Body of pancreas (tissue), 4 donors: ENCODE measurements at regions not wholly inside any gene's neighbourhood (a gene's known extent, or its start where the extent isn't known, plus 50 kb on each side); places are given as distances from the start of the nearest gene placed in this dataset.

ENCODE experiments used
- ATAC-seq: fragments of 150-250 bp; one replicate; pipeline ENCODE4 v1.9.1; 2016
- DNase-seq, 4 donors: peaks; one replicate each; pipeline ENCODE4 v3.0.0-alpha.2; 2019
- H3K27ac ChIP-seq, 4 donors: fragments of 200-600 bp; sonication (generic); 1 replicate in 3 of 4; 2 replicates in 1 of 4; pipeline versions ENCODE4 v1.5.1 to v1.6.1; 2016 to 2019; ENCODE audit warnings: mild to moderate bottlenecking in 1 of 4, mixed read lengths in 1 of 4, moderate library complexity in 1 of 4
- H3K27me3 ChIP-seq, 2 donors: fragments of 200-600 bp; sonication (generic); one replicate each; pipeline ENCODE4 v1.6.0; 2016; ENCODE audit warnings: mild to moderate bottlenecking in 1 of 2
- H3K36me3 ChIP-seq, 2 donors: fragments of 200-600 bp; sonication (generic); replicated peaks in 1 of 2; 2 replicates each; pipeline ENCODE4 v1.5.1; 2016; ENCODE audit warnings: low read depth in 2 of 2; ENCODE audit not compliant: insufficient read depth in 1 of 2
- H3K4me1 ChIP-seq: fragments of 200-600 bp; sonication (generic); one replicate; pipeline ENCODE4 v1.6.0; 2016
- H3K4me3 ChIP-seq, 2 donors: fragments of 200-600 bp; sonication (generic); 1 replicate in 1 of 2; 2 replicates in 1 of 2; pipeline ENCODE4 v1.5.1; 2016 to 2019
- H3K9me3 ChIP-seq, 3 donors: fragments of 200-600 bp; sonication (generic); 1 replicate in 2 of 3; 2 replicates in 1 of 3; pipeline ENCODE4 v1.5.1; 2016
- POLR2A ChIP-seq, 3 donors: fragments of 450-650 bp; IDR thresholded peaks; one replicate each; pipeline ENCODE4 v1.6.1; 2016; ENCODE audit warnings: antibody characterized with exemption in 3 of 3, mild to moderate bottlenecking in 2 of 3
- WGBS, 2 donors: methylation state at CpG; one replicate each; pipeline ENCODE4 v1.1.5; 2017; 5-methylcytosine and 5-hydroxymethylcytosine counted together
- intact Hi-C: fragments of 100-400 bp; cut with DNase I; formaldehyde crosslinking; loops from one replicate; pipeline ENCODE4 v1.15.1; 2023
- TF ChIP-seq, protein P1 (sequence below), 7 experiments: fragments of 450-650 bp in 4 of 7; fragments of 200-600 bp in 3 of 7; sonication (generic) in 3 of 7; IDR thresholded peaks; one replicate each; pipeline ENCODE4 v1.5.1; 2016 to 2019; ENCODE audit warnings: antibody characterized with exemption in 7 of 7

DNA sequence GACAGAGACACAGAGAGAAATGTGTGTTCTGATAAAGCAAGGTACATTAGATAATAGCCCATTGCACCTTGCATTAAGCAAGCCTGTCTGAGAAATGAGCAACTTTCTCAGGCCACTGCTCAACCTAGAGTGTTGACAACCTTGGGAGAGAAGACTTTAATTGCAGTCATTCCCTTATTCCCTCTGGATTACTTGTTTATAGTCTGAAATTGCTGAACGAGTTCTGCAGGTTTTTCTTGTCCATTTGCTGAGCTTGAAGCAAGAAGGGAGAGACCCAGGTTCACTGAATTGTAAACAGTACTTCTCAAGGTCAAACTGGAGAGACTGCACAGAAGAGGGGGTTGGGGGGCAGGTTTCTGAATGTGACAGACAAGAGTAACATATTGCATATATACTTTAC, 159.4 kb upstream of the PLEKHG7 start:
- no peaks in the 10 kb centered on the region for H3K36me3 ChIP-seq
- H3K9me3 ChIP-seq = no peaks in the 10 kb centered on the region
- H3K27me3 ChIP-seq = no peaks in the 10 kb centered on the region
- peaks cover 98% of the 10 kb centered on the region for H3K4me1 ChIP-seq
- peak overlapping the region; percentile 84 to 91 (median 85) for H3K27ac ChIP-seq
- ATAC-seq (peak; percentile 70), DNase-seq (peak; percentile 63 to 89 (median 74))
- intact Hi-C loops = no loop called here
- 0 to 6% methylated on average over 1 of the region's 1 CpG for WGBS, 2 donors
- H3K4me3 ChIP-seq = no peak overlapping the region
- TF ChIP-seq, protein P1, sequence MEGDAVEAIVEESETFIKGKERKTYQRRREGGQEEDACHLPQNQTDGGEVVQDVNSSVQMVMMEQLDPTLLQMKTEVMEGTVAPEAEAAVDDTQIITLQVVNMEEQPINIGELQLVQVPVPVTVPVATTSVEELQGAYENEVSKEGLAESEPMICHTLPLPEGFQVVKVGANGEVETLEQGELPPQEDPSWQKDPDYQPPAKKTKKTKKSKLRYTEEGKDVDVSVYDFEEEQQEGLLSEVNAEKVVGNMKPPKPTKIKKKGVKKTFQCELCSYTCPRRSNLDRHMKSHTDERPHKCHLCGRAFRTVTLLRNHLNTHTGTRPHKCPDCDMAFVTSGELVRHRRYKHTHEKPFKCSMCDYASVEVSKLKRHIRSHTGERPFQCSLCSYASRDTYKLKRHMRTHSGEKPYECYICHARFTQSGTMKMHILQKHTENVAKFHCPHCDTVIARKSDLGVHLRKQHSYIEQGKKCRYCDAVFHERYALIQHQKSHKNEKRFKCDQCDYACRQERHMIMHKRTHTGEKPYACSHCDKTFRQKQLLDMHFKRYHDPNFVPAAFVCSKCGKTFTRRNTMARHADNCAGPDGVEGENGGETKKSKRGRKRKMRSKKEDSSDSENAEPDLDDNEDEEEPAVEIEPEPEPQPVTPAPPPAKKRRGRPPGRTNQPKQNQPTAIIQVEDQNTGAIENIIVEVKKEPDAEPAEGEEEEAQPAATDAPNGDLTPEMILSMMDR (IDR thresholded peaks at IDR 0.05) = no peak
- peak in 2 of 3 donors; percentile 20 to 50 for TF ChIP-seq POLR2A (IDR thresholded peaks at IDR 0.05)

DNA sequence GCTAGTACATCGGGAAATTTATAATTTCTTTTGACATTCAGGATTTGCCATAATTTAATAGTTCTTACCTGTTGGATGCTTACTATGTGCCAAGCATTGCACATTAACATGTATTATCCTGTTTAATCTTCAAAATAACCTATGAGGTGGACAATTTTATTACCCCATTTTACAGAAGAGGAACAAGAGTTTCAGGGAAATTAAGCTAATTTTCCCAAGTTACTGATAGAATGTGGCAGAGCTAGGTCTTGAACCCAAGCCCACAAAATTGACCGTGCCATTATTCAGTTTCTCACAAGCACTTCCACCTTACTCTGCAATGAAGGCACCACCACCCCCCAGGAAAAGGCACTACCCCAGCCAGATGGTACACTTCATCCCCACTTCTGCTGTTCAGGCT, 161.1 kb upstream of the PLEKHG7 start:
- H3K9me3 ChIP-seq = no peaks in the 10 kb centered on the region
- H3K4me1 ChIP-seq = peaks cover 83% of the 10 kb centered on the region
- TF ChIP-seq POLR2A (IDR thresholded peaks at IDR 0.05) = no peak
- TF ChIP-seq, protein P1 (IDR thresholded peaks at IDR 0.05) = no peak
- ATAC-seq (no peak), DNase-seq (no peak)
- H3K27me3 ChIP-seq = no peaks in the 10 kb centered on the region
- no peak overlapping the region for H3K4me3 ChIP-seq
- H3K36me3 ChIP-seq = no peaks in the 10 kb centered on the region
- intact Hi-C loops = no loop called here
- WGBS, 2 donors = 82 to 93% methylated on average over 2 of the region's 2 CpGs
- peak overlapping the region; percentile 45 to 91 (median 84) for H3K27ac ChIP-seq

DNA sequence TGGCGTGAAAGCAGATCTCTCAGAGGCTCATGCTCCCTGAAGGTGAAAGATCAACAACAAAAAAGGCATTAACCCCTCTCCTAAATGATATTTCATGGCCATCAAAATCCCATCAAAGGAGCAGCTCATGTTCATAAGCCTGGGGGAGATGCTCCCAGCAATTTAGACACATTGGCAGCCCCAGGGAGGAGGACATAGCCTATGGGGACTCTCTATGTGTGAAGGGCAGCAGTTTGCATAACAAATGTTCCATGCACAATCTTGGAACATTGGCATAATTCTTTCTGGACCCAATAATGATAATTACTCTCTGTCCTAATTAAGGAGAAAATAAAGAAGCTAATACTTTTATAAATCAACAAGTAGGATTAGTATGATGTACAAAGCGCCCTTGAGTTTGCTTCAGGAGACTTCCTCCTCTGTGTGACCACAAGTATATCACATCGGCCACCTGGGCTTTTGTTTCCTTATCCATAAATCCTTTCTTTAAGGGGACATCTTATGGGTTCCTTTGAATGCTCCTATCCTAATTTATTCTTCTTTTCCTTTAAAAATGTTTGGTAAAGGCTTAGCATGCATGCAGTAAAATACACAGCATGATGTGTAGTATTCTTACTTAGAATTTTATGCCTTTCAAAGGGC, 161.9 kb upstream of the PLEKHG7 start:
- Histone ChIP-seq H3K4me1 (peaks cover 75% of the 10 kb centered on the region), H3K27ac (peak overlapping the region; percentile 65 to 91 (median 84)), H3K4me3 (no peak overlapping the region), H3K9me3 (no peaks in the 10 kb centered on the region), H3K27me3 (no peaks in the 10 kb centered on the region), H3K36me3 (no peaks in the 10 kb centered on the region)
- TF ChIP-seq, protein P1 (IDR thresholded peaks at IDR 0.05) = no peak
- TF ChIP-seq POLR2A (IDR thresholded peaks at IDR 0.05) = no peak
- no peak for ATAC-seq
- 56 to 58% methylated on average over 3 of the region's 3 CpGs for WGBS, 2 donors
- no peak for DNase-seq
- intact Hi-C loops = no loop called here

DNA sequence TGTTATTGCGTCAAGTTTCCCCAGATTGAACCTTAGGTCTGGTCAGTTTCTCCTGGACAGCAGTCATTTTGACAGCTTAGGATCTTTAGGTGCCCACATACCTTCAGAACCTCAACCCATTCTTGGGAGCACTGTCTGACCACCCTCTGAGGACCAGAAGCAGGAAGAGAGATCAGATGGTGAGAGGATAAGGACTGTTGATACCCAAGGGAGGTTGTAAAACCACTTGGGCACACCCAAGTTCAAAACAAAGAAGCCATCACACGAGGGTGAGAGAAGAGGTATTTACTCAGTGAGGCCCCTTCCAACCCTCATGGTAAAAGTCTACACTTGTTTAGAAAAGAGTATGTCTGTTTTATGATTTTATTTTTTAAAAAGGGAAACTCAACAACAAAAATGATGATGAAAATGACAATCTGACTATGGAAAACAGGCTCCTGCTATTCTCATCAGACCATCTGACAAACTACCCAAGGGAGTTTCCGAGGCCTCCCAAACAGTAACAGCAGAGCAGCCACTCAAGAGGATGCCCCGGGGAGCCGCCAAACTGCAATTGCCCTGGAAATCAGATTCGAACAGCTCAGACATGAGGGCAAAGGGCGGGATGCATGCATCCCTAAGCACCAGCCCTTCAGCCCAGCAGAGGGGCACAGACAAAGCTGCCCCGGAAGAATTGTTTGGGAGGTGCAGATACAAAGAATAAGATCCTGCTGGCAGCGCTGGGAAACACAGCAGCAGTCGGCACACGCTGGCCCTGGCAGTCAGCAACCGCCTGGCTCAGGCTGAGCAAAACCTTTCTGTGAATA, 162.6 kb upstream of the PLEKHG7 start:
- Histone ChIP-seq H3K4me3 (no peak overlapping the region), H3K4me1 (peaks cover 70% of the 10 kb centered on the region), H3K9me3 (no peaks in the 10 kb centered on the region), H3K27me3 (no peaks in the 10 kb centered on the region), H3K36me3 (no peaks in the 10 kb centered on the region), H3K27ac (peak overlapping the region; percentile 65 to 91 (median 84))
- intact Hi-C loops = no loop called here
- peak; percentile 71 to 81 (median 78) for DNase-seq
- TF ChIP-seq POLR2A (IDR thresholded peaks at IDR 0.05) = no peak
- TF ChIP-seq, protein P1 (IDR thresholded peaks at IDR 0.05) = peak in 4 of 7 experiments; percentile 31 to 46 (median 44)
- 36 to 47% methylated on average over 12 of the region's 12 CpGs for WGBS, 2 donors
- peak; percentile 48 for ATAC-seq
